NB4 (cell line): ENCODE measurements at regions not wholly inside any gene's neighbourhood (a gene's known extent, or its start where the extent isn't known, plus 50 kb on each side); places are given as distances from the start of the nearest gene placed in this dataset.
"Not testable (repeated sequence)": the region's sequence is repeated elsewhere in the genome, so short reads cannot be mapped to it uniquely, and the experiment has no call there.

ENCODE experiments used
- DNase-seq: peaks from one replicate; pipeline ENCODE4 v3.0.0; 2010; ENCODE audit warnings: low read depth
- H3K4me3 ChIP-seq: one replicate; pipeline ENCODE4 v1.5.1; 2011; ENCODE audit warnings: mild to moderate bottlenecking, low read depth, low read length, moderate library complexity
- CTCF ChIP-seq: IDR thresholded peaks from one replicate; pipeline ENCODE4 v1.5.1; 2012; ENCODE audit warnings: low read depth, low read length
- MAX ChIP-seq: IDR thresholded peaks from 2 replicates; pipeline ENCODE4 v1.6.1; 2011; ENCODE audit warnings: low read depth, low read length
- MYC ChIP-seq: IDR thresholded peaks from 2 replicates; pipeline ENCODE4 v1.6.1; 2011; ENCODE audit warnings: low read depth, low read length
- POLR2A ChIP-seq: IDR thresholded peaks from 2 replicates; pipeline ENCODE4 v1.6.1; 2011; ENCODE audit warnings: mild to moderate bottlenecking; ENCODE audit not compliant: insufficient read length; ENCODE audit errors: extremely low read depth

- H3K4me3 ChIP-seq, result no peak overlapping the region
- TF ChIP-seq MYC (no peak), MAX (no peak), POLR2A (no peak), CTCF (no peak)
- no peak for DNase-seq
Measured at GRCh38 chr5:82421119-82421518, 143.0 kb upstream of the RPS23 start.

- not testable (repeated sequence) for DNase-seq
Measured at GRCh38 chr5:82420524-82420923, 142.4 kb upstream of the RPS23 start.

GRCh38 chr5:82419559-82420332, 141.6 kb upstream of the RPS23 start:
- no peak for DNase-seq
- TF ChIP-seq POLR2A (no peak), MAX (no peak), MYC (no peak), CTCF (no peak)
- H3K4me3 ChIP-seq, result no peak overlapping the region

More at GRCh38 chr5:82420524-82420923, 142.4 kb upstream of the RPS23 start:
- not testable (repeated sequence) for H3K4me3 ChIP-seq

- no peak overlapping the region for H3K4me3 ChIP-seq
- no peak for TF ChIP-seq CTCF
- TF ChIP-seq POLR2A, result no peak
- TF ChIP-seq MAX, result no peak
- TF ChIP-seq MYC, result no peak
- no peak for DNase-seq
Measured at GRCh38 chr5:82418608-82418950, 140.4 kb upstream of the RPS23 start.

- no peak for TF ChIP-seq MYC
- no peak for TF ChIP-seq MAX
- no peak for TF ChIP-seq POLR2A
- TF ChIP-seq CTCF, result no peak
- DNase-seq, result no peak
- H3K4me3 ChIP-seq, result no peak overlapping the region
Measured at GRCh38 chr5:82417776-82418607, 139.8 kb upstream of the RPS23 start.

GRCh38 chr5:82416512-82416911, 138.4 kb upstream of the RPS23 start:
- no peak for TF ChIP-seq MYC
- no peak for TF ChIP-seq CTCF
- TF ChIP-seq POLR2A, result no peak
- TF ChIP-seq MAX, result no peak
- no peak for DNase-seq
- H3K4me3 ChIP-seq, result no peak overlapping the region
